Fibroblast of the conjunctiva (primary cell): ENCODE measurements at regions not wholly inside any gene's neighbourhood (a gene's known extent, or its start where the extent isn't known, plus 50 kb on each side); places are given as distances from the start of the nearest gene placed in this dataset.
"Not testable (repeated sequence)": the region's sequence is repeated elsewhere in the genome, so short reads cannot be mapped to it uniquely, and the experiment has no call there.

Source experiments
- DNase-seq: peaks from one replicate; pipeline ENCODE4 v3.0.0-alpha.2; 2010; ENCODE audit warnings: low read depth

GRCh38 chrX:25851141-25851540 is 287.0 kb upstream of the MAGEB18 start:
- no peak for DNase-seq

GRCh38 chrX:25853002-25853479 is 285.1 kb upstream of the MAGEB18 start:
- no peak for DNase-seq

DNA sequence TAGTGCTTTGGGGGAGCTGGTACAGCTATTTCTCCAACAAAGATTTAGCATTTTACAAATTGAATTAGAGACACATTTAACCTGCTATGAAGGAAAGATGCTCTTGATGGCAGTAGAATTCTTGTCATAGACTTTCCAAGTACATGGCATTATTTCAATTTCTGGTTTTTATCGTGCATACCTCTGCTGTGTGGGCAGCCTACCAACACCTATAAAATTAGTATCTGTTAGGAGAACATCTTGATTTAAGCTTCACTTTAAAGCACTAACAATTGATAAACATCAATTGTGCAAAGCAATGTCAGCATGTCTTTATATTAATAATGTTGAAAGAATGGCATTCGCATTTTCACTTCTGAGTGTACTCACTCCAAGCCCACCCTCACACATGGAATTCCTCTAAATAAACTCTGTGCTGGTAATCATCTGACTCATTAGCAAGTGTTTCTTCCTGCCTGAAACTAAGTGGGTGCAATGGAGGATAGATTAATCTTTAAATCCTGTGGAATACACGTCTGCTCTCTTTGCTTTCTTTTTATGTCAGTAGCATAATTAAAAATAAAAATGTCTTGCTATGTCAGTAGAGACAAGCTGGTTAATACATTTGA is 279.8 kb upstream of the MAGEB18 start:
- no peak for DNase-seq

DNA sequence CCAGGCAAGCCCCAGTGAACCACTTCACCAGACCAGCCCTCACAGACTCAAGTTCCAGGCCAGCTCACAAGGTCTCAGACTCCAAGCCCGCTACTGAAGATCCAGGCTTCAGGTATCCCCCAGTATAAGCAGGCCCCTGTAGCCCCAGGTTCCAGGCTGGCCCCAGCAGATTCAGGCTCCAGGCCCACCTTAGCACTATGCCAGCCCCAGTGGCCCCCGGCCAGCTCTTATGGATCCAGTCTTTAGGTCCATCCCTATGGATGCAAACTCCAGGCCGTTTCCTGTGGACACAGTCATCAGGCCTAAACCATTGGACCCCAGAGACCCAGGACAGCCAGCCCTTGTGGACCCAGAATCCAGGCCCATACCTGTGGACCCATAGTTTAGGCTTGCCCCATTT is 277.8 kb upstream of the MAGEB18 start:
- no peak for DNase-seq

- no peak for DNase-seq
Observed at GRCh38 chrX:25869761-25870160, 268.4 kb upstream of the MAGEB18 start.

DNA sequence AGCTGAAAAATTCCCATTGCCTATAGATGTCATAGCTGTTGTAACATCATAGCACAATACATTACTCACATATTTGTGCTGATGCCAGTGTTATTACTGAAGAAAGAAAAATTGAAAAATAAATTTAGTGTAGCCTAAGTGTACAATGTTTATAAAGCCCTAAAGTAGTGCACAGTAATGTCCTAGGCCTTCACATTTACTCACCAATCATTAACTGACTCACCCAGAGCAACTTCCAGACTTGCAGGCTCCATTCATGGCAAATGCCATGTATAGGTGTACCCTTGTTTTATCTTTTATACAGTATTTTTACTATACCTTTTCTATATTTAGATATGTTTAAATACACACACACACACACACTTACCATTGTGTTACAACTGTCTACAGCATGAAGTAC is 265.4 kb upstream of the MAGEB18 start:
- no peak for DNase-seq

GRCh38 chrX:25873196-25873595 is 264.9 kb upstream of the MAGEB18 start:
- DNase-seq = no peak

GRCh38 chrX:25878806-25879205 is 259.3 kb upstream of the MAGEB18 start:
- no peak for DNase-seq

DNA sequence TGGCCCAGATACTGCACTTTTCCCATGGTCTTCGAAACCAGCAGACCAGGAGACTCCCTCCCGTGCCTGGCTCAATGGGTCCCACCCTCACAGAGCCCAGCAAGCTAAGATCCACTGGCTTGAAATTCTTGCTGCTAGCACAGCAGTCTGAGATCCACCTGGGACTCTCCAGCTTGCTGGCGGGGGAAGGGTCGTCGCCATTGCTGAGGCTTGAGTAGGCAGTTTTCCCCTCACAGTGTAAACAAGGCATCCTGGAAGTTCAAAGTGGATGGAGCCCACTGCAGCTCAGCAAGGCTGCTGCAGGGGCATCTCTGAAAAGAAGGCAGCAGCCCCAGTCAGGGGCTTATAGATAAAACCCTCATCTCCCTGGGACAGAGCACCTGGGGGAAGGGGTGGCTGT is 255.6 kb upstream of the MAGEB18 start:
- not testable (repeated sequence) for DNase-seq

- DNase-seq = no peak
Observed at GRCh38 chrX:25897758-25898157, 240.4 kb upstream of the MAGEB18 start.

DNA sequence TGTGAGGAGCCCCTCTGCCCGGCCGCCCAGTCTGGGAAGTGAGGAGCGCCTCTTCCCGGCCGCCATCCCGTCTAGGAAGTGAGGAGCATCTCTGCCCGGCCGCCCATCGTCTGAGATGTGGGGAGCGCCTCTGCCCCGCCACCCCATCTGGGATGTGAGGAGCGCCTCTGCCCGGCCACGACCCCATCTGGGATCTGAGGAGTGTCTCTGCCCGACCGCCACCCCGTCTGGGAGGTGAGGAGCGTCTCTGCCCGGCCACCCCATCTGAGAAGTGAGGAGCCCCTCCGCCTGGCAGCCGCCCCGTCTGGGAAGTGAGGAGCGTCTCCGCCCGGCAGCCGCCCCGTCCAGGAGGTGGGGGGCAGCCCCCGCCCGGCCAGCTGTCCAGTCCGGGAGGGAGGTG is 232.4 kb upstream of the MAGEB18 start:
- DNase-seq = not testable (repeated sequence)

DNA sequence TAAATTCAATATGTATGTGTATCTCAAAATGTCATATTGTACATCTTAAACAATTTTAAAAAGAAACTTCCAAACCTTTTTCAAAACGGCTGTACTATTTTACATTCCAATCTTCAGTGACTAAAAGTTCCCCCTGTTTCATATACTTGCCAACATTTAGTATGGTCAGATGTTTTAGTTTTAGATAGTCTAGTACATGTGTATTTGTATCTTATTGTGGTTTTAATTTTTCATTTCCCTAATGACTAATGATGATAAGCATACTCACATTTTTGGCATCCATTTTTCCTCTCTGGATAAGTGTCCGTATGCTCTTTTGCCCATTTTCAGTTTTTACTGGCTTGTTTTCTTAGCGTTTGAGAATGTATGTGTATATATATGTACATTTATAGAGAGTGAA is 212.2 kb upstream of the MAGEB18 start:
- DNase-seq = no peak

DNA sequence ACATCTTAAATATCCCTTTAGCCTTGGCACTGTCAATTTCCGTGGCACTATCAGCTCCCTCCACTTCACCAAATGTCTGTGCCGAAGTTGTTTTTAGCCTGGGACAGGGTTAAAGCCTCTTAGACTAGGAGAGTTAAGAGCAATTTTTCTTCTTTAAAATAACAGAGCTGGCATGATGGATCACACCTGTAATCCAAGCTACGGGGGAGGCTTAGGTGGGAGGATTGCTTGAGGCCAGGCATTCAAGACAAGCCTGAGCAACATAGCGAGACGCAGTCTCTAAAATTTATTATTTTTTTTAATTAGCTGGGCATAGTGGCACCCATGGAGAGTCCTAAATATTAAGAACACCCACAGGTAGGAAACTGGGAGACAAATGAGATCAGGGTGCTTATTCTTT is 209.8 kb upstream of the MAGEB18 start:
- DNase-seq = no peak

- no peak for DNase-seq
Observed at GRCh38 chrX:25941087-25941486, 197.1 kb upstream of the MAGEB18 start.

GRCh38 chrX:25941559-25942250 is 196.4 kb upstream of the MAGEB18 start:
- DNase-seq = no peak

DNA sequence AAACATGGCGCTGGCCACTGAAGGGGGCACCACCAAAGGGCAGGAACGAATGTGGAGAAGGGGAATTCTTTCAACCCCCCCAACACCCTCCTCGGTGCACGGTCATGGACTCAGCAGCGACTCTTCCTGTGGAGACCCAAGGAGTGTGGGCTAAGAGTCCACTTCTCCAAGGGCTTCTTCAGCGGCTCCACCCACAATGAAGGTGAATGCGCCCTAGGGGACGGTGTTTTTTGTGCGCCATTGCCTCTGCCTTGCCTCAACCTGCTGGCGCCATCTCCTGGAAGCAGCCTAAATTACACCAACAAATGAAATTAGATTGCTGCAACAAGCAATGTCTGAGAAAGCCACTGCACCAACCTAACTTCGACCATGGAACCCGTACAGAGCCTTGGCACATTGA is 169.2 kb upstream of the MAGEB18 start:
- peak; percentile 4 for DNase-seq

DNA sequence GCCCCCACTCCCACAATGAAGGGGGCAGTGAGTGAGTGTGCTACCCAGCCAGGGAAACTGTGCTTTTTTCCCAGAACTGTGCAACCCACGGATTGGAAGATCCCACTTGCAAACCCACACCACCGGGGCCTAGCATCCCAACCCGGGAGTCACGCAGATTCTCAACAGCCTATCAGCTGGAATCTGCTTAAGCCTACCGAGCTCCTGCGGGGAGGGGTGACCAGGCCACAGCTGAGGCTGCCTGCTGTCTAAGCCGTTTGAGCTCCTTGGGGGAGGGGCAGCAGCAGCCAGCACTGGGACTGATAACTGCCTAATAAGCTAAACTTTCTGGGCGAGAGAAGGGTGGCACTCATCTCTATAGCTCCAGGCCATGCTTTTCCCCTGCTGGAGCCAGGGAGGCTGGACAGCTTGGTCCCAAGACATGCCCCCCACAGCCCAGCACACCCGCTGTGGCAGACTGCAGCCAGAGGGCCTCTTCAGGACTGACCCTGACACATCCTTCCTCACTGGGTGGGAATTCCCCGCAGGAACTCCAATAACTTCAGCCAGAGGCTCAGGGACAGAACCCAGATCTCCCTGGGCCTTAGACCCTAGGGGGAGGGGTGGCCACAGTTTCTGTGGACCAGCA is 161.3 kb upstream of the MAGEB18 start:
- no peak for DNase-seq

DNA sequence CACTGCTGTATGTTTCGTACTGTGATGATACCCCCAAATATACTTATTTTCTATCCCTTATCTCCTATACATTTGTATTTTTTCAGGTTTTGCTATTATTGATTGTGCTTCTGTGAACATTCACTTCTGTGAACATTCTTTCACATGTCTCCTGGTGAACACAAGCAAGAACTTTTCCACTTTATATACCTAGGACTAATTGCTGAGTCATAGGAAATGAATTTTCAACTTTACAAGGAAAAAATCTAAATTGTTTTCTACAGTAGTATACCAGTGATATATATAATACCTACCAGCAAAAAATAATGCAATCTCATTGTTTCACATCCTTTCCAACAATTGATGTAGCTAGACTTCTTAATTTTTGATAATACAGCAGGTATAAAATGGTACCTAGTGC is 139.5 kb upstream of the MAGEB18 start:
- no peak for DNase-seq

DNA sequence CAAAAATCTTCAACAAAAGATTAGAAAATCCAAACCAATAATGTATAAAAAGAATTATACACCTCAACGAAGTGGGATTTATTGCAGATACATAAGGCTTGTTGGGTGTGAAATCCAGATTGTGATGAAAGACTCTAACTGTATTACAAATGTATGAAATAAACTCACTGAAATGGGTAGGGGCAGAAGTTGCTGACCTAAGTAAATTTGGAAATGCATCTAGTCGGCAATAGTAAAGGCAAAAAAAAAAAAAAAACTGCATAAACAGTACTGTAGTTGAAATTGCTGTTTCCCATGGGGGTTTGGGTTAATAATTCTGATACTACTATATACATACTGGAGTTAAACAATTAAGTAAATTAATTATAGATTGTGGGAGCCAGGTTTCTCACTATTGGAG is 130.7 kb upstream of the MAGEB18 start:
- DNase-seq = no peak

DNA sequence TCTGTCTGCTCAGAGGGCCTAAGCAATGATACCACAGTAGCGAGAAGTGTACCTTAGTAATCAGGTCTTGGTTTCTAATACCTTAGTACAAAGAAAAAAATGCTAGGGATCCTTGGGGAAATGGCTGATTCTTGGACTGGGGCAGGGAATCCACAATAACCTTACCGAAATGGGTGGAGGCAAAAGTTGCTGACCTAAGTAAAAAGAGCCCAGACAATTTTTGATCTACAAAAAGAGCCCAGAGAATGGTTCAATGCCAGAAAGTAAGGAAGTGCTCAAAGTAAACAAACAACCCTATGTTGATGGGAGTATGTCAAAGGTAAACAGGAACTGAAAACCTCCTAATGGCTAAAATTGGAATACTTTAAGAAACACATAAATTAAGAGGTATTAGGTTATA is 130.1 kb upstream of the MAGEB18 start:
- no peak for DNase-seq

DNA sequence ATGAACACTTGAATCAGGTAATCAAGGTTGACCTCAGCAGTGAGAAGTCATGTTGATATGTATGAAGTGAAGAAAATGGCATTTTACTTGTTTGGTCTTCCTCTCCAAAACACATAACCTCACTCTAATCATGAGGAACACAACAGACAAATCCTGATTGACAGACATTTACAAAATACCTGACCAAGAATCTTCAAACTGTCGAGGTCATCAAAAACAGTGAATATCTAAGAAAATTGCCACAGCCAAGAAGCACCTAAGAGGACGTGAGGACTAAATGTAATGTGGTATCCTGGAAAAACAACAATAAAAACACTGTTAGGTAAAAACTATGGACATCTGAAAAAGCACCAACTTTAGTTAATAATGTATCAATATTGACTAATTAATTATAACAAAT is 129.5 kb upstream of the MAGEB18 start:
- no peak for DNase-seq

DNA sequence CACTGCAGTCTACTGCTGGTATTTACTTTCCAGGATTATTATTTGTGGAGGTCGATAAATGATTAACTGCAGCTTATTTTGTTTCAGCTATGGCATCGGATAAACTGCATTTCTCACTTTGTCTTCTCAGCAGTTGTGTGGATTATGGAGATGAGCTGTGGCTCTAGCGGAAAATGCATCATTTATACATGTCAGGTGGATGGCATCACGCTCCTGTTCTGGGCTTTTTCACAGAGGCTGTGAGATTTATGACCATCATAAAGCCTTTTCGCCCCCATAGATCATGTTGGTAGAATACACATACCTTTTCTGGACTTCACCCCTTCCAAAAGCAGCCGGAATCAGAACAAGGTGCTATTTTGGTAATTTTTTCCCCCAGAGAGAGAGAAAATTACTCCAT is 118.8 kb upstream of the MAGEB18 start:
- no peak for DNase-seq

GRCh38 chrX:26026179-26026578 is 112.0 kb upstream of the MAGEB18 start:
- no peak for DNase-seq
